ENCODE measurements at regions not wholly inside any gene's neighbourhood (a gene's known extent, or its start where the extent isn't known, plus 50 kb on each side); places are given as distances from the start of the nearest gene placed in this dataset.

DNA sequence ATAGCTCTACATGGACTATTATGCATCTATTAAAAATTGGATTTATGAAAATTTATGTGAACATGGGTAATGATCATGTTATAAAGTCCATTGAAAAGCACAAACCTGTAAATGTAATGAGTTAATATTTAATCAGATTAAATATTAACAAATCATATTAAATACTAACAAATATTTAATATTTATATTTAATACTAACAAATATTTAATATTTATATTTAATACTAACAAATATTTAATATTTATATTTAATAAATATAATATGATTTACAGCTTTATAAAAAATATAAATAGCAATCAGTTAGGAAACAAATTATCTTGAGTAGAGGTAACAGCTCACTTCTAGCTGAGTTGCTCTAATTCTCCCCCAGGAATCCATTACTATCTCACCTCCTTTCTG lies 758.0 kb upstream of the USP15 start:
- no peak for TF ChIP-seq CTCF (IDR thresholded peaks at IDR 0.05)
- TF ChIP-seq POLR2A (IDR thresholded peaks at IDR 0.05) = no peak
